RWPE1 (cell line): ENCODE measurements at regions not wholly inside any gene's neighbourhood (a gene's known extent, or its start where the extent isn't known, plus 50 kb on each side); places are given as distances from the start of the nearest gene placed in this dataset.

Experiments used
- CTCF ChIA-PET: fragments of 350-600 bp; sonication (Branson Sonifier 250); formaldehyde crosslinking; extraction: SDS; loops from one replicate; lab custom pipeline; 2021; lab: Yijun Ruan, JAX
- POLR2A ChIA-PET: fragments of 400-600 bp; formaldehyde crosslinking; extraction: SDS; loops from one replicate; lab custom pipeline; 2020; ENCODE audit warnings: antibody characterized with exemption; ENCODE audit not compliant: low non-redundant PET; lab: Yijun Ruan, JAX
- DNase-seq: peaks from one replicate; pipeline ENCODE4 v3.0.0; 2012; ENCODE audit warnings: low spot score
- H3K27ac ChIP-seq: fragments of 450-650 bp; 2 replicates; pipeline ENCODE4 v1.5.1; 2017
- TF ChIP-seq, protein P1 (sequence below): fragments of 450-650 bp; conservative IDR thresholded peaks from 2 replicates; pipeline ENCODE4 v1.5.1; 2017; ENCODE audit warnings: low read depth, mild to moderate bottlenecking

DNA sequence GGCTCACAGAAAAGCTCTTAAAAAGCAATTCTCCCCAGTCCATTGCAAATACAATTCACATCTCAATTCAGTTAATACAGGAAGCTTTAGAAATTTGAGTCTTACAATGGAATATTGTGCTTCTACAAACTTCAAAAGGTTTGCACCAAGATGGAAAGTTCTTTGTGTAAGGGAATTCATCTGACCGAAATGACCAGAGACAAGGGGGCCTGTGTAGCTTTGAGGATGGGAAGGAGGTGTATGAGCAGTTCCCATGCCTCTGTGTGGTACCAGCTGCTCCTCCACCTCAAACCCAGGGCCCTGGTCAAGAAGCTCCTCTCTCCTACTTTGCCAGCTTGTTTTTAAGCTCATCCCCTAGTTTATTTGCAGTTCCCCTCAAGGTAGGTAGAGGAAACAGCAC is 312.8 kb upstream of the PKDCC start:
- POLR2A ChIA-PET = no interaction called here
- CTCF ChIA-PET = no interaction called here
- no peak overlapping the region for H3K27ac ChIP-seq
- TF ChIP-seq, protein P1, sequence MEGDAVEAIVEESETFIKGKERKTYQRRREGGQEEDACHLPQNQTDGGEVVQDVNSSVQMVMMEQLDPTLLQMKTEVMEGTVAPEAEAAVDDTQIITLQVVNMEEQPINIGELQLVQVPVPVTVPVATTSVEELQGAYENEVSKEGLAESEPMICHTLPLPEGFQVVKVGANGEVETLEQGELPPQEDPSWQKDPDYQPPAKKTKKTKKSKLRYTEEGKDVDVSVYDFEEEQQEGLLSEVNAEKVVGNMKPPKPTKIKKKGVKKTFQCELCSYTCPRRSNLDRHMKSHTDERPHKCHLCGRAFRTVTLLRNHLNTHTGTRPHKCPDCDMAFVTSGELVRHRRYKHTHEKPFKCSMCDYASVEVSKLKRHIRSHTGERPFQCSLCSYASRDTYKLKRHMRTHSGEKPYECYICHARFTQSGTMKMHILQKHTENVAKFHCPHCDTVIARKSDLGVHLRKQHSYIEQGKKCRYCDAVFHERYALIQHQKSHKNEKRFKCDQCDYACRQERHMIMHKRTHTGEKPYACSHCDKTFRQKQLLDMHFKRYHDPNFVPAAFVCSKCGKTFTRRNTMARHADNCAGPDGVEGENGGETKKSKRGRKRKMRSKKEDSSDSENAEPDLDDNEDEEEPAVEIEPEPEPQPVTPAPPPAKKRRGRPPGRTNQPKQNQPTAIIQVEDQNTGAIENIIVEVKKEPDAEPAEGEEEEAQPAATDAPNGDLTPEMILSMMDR = no peak
- DNase-seq = no peak

DNA sequence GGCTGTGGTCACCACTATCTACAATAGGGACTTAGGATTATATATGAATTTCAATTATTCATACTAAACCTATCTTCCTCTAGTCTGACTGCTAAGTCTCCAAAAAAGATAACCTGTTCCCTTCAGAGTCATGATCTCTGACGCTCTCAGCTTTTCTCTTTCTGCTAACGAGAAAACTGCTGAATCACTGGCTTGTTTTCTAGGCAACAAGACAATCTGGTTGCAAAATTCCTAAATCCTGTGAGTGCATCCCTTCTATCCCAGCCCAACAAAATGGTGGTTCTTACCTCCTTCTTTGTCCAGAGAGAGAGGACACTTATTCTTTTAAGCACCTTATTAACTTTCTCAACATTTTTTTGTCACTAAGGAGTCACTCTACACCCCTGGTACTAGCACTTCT is 312.3 kb upstream of the PKDCC start:
- CTCF ChIA-PET = no interaction called here

DNA sequence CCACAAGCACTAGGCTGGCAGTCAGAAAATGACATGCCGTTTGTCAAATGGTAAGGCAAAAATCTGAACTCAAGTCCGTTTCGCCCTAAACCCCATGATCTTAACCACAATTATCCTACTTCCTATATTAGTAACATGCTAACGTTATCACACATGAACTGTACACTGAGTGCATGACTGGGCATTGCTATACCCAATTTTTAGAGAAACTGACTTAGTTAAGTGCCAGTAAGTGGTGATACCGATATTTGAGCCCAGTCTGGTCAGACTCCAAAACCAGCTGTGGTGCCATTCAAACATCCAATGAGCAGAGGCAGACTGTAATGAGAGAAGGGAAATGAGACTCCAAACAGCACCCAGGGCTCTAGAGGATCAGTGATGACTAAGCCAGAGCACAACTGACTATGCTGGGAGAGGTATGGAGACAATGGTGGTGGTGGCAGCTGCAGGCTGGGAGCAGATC is 311.7 kb upstream of the PKDCC start:
- CTCF ChIA-PET = no interaction called here
- POLR2A ChIA-PET = no interaction called here
- DNase-seq = no peak
- TF ChIP-seq, protein P1 = no peak
- no peak overlapping the region for H3K27ac ChIP-seq

More for the DNA sequence above, 312.3 kb upstream of the PKDCC start:
- DNase-seq = no peak
- POLR2A ChIA-PET = no interaction called here
- TF ChIP-seq, protein P1 = no peak
- H3K27ac ChIP-seq = no peak overlapping the region

DNA sequence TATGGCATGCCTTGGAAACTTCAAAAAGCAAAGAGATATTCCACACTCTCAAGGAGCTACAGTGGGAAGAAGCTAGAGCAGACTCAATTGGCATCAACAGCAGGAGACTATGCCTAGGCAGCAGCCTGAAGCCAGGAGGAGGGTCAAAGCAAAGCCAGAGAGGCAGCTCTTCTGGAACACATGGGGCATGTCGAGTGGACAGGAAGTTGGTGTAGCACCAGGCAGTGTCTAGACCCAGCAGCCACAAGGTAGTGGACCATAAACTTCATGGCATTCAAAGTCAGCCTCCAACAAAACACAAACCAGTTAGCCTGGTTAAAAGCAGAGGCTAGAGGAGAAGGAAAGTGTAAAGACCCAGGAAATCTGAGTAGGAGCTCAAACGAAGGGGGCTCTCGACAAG is 311.2 kb upstream of the PKDCC start:
- POLR2A ChIA-PET = no interaction called here
- H3K27ac ChIP-seq = no peak overlapping the region
- TF ChIP-seq, protein P1 = no peak
- DNase-seq = no peak
- CTCF ChIA-PET = no interaction called here

DNA sequence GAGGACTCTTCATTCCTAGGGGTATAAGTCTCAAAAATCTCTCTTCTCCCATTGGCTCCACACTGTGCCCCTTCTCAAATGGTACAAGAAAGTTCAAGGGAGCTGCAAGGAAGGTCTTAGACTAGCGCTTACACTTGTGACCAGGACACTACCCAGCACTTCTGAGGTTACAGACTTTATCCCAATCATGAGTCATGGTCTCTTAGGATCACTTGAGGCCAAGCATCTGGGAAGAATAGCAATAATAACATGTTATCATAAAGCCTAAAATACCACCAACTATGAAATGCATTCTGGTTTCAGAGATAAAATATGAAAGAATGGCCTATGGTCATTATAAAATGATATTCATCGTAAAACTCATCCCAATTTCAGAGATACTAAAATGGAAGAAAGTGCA is 309.9 kb upstream of the PKDCC start:
- no peak overlapping the region for H3K27ac ChIP-seq
- TF ChIP-seq, protein P1 = no peak
- no peak for DNase-seq
- ChIA-PET CTCF (no interaction called here), POLR2A (no interaction called here)

DNA sequence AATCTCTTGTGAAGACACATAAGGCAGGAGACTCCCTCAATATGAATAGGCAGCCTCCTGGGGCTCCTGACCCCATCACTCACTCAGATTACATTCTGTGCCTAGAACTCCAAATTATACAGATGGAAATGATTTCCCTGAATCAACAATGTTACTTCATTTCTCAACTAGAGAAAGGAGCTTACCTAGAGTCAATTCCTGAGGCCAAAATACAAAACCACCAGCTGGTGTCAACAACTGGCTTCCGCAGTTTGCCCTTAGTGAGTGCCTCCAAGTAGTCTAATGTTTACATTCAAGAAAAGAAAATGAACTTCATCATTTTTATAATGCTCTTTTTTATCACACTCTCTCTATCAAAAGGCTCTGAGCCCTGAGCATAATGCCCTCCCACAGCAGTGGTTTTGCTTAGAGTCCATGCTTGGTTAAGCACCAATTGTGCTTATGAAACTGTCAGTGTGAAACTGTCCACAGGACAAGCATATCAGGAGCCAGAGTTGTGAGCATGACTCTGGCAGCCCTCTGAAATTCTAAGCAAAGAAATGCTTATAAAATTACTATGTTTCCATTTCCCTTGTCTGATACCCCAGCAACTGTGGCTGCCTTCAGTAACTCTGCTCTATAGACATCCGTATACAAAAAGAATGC is 305.7 kb upstream of the PKDCC start:
- ChIA-PET POLR2A (no interaction called here), CTCF (no interaction called here)
- H3K27ac ChIP-seq = no peak overlapping the region
- TF ChIP-seq, protein P1 = no peak
- DNase-seq = no peak
